ENCODE measurements at regions not wholly inside any gene's neighbourhood (a gene's known extent, or its start where the extent isn't known, plus 50 kb on each side); places are given as distances from the start of the nearest gene placed in this dataset.

DNA sequence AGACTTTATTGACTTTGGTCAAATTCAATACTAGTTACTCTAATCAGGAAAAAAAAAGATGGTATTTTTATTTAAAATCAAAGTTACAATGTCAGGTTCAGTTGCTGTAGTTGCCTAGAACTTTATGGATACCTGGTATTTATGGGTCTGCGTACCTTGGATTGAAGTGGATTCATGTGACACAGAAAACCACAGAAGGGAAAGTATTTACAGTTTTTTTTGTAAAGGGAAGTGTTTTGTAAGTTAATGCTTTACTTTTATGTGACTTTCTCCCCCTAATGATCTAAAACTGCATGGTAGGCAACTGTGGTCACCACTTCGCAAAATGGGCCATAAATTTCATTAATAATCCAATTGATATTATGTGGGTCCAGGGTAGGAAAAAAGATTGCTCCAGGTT lies 65.2 kb upstream of the ADA2 start:
- in situ Hi-C loops (cut with MboI; ENCODE audit: low sequenced_read_pairs): no loop called here
- H3K4me3 ChIP-seq (ENCODE audit: insufficient read depth, low read depth, low read length): no peak overlapping the region

More for the DNA sequence above, 65.2 kb upstream of the ADA2 start:
- Histone ChIP-seq H3K9ac (ENCODE audit: low read depth, low read length) (no peak overlapping the region), H3K18ac (ENCODE audit: low read depth, low read length) (no peak overlapping the region), H4K91ac (ENCODE audit: insufficient read depth, low read depth, low read length) (no peak overlapping the region), H2BK5ac (ENCODE audit: low read depth, low read length, poor library complexity, severe bottlenecking) (no peak overlapping the region), H4K8ac (ENCODE audit: low read depth in 2 of 2, low read length in 2 of 2) (no peak overlapping the region), H3K14ac (replicated peaks; ENCODE audit: low read depth, low read length) (no peak overlapping the region), H3K9me1 (ENCODE audit: insufficient read depth, low read length) (no peaks in the 10 kb centered on the region), H3K27ac (ENCODE audit: insufficient read depth, low read length) (no peak overlapping the region), H4K20me1 (ENCODE audit: insufficient read depth, low read length) (no peaks in the 10 kb centered on the region), H3K27me3 (ENCODE audit: control insufficient read depth, insufficient read depth, low read length) (no peaks in the 10 kb centered on the region), H2AK9ac (replicated peaks; ENCODE audit: low read depth, low read length, poor library complexity) (no peak overlapping the region), H2BK120ac (ENCODE audit: low read depth, low read length) (no peak overlapping the region), H2AFZ (replicated peaks; ENCODE audit: low read length, poor library complexity) (no peak overlapping the region), H4K5ac (ENCODE audit: low read depth, low read length) (no peak overlapping the region), H3K4me2 (ENCODE audit: low read depth, low read length) (no peak overlapping the region), H2BK20ac (ENCODE audit: low read depth, low read length) (no peak overlapping the region), H3K56ac (ENCODE audit: extremely low read depth, insufficient read depth, low read length) (no peak overlapping the region), H3K79me1 (ENCODE audit: low read depth in 1 of 2, low read length in 2 of 2) (no peaks in the 10 kb centered on the region), H2BK15ac (ENCODE audit: low read depth, low read length) (no peak overlapping the region), H3K36me3 (ENCODE audit: control insufficient read depth, insufficient read depth, low read length) (no peaks in the 10 kb centered on the region), H3K4ac (ENCODE audit: low read depth, low read length) (no peak overlapping the region), H2AK5ac (ENCODE audit: low read depth, low read length) (no peak overlapping the region), H3K4me1 (ENCODE audit: control insufficient read depth, insufficient read depth, low read length) (no peaks in the 10 kb centered on the region), H3K23ac (ENCODE audit: low read depth, low read length) (no peak overlapping the region), H3K9me3 (ENCODE audit: control insufficient read depth, insufficient read depth, low read length) (no peaks in the 10 kb centered on the region)
- dilution Hi-C loops (cut with HindIII; ENCODE audit: low sequenced_read_pairs, unreplicated experiment): no loop called here
- intact Hi-C loops (cut with micrococcal nuclease): no loop called here
- TF ChIP-seq CHD1 (IDR thresholded peaks at IDR 0.05; ENCODE audit: low read depth, low read length) (no peak), NFE2L2 (IDR thresholded peaks at IDR 0.05; ENCODE audit: low read depth, low read length) (no peak), MAZ (IDR thresholded peaks at IDR 0.05; ENCODE audit: borderline replicate concordance, low read depth, low read length) (no peak), POLR2A (IDR thresholded peaks at IDR 0.05; ENCODE audit: low read depth, low read length) (no peak), RCOR1 (IDR thresholded peaks at IDR 0.05; ENCODE audit: insufficient replicate concordance, low read length) (no peak), RAD21 (IDR thresholded peaks at IDR 0.05; ENCODE audit: low read length) (no peak), SMC3 (IDR thresholded peaks at IDR 0.05; ENCODE audit: low read depth, low read length) (no peak), RFX5 (IDR thresholded peaks at IDR 0.05; ENCODE audit: low read depth, low read length) (no peak), CEBPB (IDR thresholded peaks at IDR 0.05; ENCODE audit: low read depth, low read length) (no peak), MAFK (IDR thresholded peaks at IDR 0.05; ENCODE audit: low read depth, low read length) (no peak)
- TF ChIP-seq, protein P1, sequence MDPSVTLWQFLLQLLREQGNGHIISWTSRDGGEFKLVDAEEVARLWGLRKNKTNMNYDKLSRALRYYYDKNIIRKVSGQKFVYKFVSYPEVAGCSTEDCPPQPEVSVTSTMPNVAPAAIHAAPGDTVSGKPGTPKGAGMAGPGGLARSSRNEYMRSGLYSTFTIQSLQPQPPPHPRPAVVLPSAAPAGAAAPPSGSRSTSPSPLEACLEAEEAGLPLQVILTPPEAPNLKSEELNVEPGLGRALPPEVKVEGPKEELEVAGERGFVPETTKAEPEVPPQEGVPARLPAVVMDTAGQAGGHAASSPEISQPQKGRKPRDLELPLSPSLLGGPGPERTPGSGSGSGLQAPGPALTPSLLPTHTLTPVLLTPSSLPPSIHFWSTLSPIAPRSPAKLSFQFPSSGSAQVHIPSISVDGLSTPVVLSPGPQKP (IDR thresholded peaks at IDR 0.05; ENCODE audit: borderline replicate concordance, low read depth, low read length): no peak
- TF ChIP-seq, protein P2, sequence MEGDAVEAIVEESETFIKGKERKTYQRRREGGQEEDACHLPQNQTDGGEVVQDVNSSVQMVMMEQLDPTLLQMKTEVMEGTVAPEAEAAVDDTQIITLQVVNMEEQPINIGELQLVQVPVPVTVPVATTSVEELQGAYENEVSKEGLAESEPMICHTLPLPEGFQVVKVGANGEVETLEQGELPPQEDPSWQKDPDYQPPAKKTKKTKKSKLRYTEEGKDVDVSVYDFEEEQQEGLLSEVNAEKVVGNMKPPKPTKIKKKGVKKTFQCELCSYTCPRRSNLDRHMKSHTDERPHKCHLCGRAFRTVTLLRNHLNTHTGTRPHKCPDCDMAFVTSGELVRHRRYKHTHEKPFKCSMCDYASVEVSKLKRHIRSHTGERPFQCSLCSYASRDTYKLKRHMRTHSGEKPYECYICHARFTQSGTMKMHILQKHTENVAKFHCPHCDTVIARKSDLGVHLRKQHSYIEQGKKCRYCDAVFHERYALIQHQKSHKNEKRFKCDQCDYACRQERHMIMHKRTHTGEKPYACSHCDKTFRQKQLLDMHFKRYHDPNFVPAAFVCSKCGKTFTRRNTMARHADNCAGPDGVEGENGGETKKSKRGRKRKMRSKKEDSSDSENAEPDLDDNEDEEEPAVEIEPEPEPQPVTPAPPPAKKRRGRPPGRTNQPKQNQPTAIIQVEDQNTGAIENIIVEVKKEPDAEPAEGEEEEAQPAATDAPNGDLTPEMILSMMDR (conservative IDR thresholded peaks at IDR 0.05; ENCODE audit: low read depth, low read length): no peak
- TF ChIP-seq, protein P3, sequence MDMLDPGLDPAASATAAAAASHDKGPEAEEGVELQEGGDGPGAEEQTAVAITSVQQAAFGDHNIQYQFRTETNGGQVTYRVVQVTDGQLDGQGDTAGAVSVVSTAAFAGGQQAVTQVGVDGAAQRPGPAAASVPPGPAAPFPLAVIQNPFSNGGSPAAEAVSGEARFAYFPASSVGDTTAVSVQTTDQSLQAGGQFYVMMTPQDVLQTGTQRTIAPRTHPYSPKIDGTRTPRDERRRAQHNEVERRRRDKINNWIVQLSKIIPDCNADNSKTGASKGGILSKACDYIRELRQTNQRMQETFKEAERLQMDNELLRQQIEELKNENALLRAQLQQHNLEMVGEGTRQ (IDR thresholded peaks at IDR 0.05; ENCODE audit: low read depth, low read length): no peak
- ChIA-PET POLR2A (ENCODE audit: unreplicated experiment) (no interaction called here), CTCF (no interaction called here)
- ATAC-seq (ENCODE audit: low read depth): no peak
- no TSS peak for BruUV-seq (replicated peaks)
- no CpG with 5 or more reads among the region's 2 CpGs for WGBS, 2 experiments (ENCODE audit: extremely low coverage in 2 of 2, insufficient read length in 1 of 2)
- no peak for DNase-seq

Measured in IMR-90 (cell line).